CD4-positive, alpha-beta T cell treated with Interleukin-17A for 4 hours (primary cell): ENCODE measurements at regions not wholly inside any gene's neighbourhood (a gene's known extent, or its start where the extent isn't known, plus 50 kb on each side); places are given as distances from the start of the nearest gene placed in this dataset.
"Not testable (repeated sequence)": the region's sequence is repeated elsewhere in the genome, so short reads cannot be mapped to it uniquely, and the experiment has no call there.

Experiments
- DNase-seq: peaks from one replicate; pipeline ENCODE4 v3.0.0-alpha.2; 2020; ENCODE audit warnings: mixed read lengths

DNA sequence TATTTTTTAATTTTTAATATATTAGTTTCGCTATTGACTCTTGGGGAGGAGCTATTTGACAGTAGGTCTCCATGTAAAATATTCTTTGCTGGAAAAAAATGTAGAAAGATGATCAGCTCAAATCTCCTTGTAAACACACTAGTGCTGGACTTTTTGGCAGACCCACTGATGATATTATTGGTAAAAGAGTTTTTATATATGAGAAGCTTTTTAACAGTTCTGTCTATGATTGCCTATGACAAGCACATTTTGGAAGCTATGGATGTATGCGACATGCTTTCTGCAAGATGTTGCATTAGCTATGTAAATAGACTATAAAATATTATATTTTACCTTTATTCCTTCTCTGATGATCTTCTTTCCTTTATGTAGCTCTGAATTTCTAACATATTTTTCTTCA lies 928.5 kb downstream of the DNAJB9 start:
- no peak for DNase-seq

- DNase-seq = no peak
These were observed 933.7 kb downstream of the DNAJB9 start for GRCh38 chr7:109503421-109503820.

DNA sequence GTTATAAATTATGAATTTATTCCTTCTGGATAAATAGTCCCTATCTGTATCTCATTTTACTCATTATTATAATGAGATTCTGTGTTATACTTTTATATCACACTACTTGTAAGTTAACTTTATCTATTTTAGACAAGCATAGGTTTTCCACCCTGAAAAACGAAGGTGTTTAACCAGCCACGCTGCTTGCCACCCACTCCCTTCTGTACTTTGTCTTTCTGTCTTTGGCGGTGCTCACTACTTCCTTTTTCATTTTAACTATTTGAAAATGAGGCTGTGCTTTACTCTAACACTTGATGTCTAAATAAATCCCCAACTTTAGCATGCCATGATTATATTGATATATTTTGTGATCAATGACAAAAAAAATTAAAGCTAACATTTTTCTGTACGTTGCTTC lies 952.9 kb downstream of the DNAJB9 start:
- DNase-seq = no peak

DNA sequence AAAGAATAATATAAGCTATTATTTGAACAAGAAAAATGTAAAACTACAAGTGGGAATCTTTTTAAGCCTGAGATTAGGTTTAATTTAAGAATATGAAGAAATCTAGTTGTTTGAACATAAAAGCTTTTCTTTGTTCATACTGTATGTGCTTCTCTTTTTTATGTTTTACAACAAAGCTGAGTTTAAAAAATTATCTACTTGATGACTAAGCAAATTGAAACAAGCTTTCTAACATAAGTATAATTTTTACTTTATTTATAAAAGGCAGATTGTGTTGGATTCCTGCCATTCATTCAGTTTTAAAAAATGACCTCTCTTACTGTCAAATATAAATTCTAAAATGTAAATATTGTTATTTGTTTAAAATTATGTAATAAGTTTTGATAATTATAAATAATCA lies 958.2 kb downstream of the DNAJB9 start:
- no peak for DNase-seq

- DNase-seq = no peak
These were observed 960.0 kb downstream of the DNAJB9 start for GRCh38 chr7:109529712-109530111.

- no peak for DNase-seq
These were observed 962.8 kb downstream of the DNAJB9 start for GRCh38 chr7:109532262-109532992.

- DNase-seq = no peak
These were observed 976.0 kb downstream of the DNAJB9 start for GRCh38 chr7:109545686-109546085.

DNA sequence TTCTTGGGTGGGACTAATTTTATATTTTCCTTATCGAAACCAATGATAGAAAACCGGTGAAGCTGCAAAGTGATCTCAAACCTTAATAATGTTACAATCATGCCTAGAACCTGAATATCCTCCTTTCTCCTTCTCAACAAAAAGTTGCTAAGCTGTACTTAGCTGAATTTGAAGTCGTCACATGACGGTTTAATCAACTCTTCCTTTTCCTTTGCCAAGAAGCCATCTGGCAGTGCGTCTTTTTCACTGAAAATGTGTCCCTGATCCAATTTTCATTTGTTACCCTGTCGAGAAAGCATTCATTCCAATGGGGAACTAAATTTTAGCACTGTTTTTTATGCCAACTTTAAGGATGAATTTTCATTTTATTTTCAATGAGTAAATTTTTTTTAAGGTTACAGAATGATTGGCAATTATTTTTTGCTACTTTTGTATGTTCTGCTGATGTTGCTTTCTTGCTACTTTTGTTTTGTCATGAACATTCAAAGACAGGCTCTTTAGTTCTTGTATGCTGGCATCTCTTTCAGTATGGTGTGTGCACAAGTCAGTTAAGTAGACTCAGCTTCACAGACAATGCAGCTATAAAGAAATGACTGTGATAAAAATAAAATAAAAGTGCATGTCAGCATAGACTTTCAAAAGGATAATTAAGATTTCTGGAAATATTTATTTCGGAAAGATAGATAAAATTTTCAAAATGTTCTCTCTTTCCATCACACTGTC lies 980.0 kb downstream of the DNAJB9 start:
- no peak for DNase-seq

DNA sequence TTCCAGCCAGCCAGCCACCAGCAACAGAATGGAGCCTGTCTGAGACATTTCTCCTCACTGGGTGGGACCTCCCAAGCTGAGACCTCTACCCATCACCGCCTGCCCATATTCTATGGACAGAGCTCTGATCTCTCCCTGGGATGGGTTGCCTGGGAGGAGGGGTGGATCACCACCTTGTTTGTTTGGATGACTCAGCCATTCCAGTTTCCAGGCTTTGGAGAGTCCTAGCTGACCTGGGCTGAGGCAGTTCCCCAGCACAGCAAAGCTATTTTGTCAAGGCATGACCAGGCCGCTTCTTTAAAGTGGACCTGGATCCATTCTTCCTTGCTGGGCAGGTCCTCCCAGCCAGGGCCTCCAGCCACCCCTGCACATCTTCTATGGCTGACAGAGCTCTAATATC lies 982.3 kb downstream of the DNAJB9 start:
- no peak for DNase-seq

DNA sequence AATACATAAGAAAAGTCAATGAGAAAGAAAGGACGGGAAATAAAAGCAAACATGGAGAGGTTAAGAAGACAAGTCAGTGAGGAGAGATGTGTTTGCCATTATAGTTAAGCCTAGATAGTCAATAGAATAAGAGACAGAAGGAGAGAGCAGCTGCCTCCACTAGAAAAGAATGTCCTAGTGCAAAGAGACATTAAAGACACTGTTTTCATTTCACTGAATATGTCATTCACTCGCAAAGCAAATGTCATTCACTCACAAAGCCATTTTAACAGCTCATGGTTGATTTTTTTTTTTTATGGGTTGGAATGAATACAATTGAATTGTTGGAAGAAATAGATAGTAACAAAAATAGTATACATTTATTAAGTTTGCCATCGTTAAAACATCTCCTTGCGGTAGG lies 1007.6 kb downstream of the DNAJB9 start:
- no peak for DNase-seq

DNA sequence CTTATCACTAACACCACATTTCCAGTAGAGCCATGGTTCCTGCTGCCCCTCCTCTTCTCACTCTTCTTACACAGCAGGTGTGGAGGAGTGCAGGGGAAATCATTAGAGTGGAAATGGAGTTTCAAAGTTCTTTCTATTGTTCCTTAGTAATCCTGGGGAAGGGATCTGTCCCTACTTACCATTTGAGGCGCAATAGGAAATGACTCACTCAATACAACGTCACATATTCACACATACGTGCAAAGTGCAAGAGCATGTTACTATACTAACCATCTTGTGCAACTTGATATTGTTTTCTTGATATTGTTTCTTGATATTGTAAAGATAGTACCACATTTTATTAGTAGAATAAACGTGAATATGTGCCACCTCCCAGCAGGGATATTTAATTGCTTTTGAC lies 1010.2 kb downstream of the DNAJB9 start:
- no peak for DNase-seq

GRCh38 chr7:109582211-109582610 lies 1012.5 kb downstream of the DNAJB9 start:
- DNase-seq = no peak

DNA sequence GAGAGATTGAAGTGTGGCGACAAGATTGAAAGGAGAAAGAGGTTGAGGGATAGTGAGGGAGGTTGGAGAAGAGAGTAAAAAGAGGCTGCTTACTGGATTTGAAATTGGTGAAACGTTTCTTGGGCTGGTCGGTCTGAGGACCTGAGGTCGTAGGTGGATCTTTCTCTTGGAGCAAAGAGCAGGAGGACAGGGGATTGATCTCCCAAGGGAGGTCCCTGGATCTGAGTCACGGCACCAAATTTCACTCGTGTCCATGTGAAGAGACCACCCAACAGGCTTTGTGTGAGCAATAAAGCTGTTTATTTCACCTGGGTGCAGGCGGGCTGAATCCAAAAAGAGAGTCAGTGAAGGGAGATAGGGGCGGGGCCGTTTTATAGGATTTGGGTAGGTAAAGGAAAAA lies 1027.3 kb downstream of the DNAJB9 start:
- not testable (repeated sequence) for DNase-seq

DNA sequence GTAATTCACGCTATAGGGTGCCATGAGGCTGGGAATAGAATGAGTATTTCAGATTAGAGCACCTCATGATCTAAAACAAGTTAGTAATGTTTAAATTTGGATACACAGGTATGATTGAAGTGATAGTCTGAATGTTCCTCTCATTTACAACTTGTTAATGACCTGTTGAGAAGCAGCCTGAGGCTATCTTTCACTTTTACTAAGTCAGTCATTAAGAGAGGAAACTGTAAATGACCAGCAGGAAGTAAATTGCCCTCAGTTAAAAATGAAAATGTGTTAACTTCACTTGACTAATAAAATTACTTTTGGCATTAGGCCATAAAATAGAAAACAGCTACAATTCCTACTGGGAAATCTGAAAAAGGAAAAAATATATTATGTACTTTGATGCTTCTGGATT lies 1042.0 kb downstream of the DNAJB9 start:
- no peak for DNase-seq

DNA sequence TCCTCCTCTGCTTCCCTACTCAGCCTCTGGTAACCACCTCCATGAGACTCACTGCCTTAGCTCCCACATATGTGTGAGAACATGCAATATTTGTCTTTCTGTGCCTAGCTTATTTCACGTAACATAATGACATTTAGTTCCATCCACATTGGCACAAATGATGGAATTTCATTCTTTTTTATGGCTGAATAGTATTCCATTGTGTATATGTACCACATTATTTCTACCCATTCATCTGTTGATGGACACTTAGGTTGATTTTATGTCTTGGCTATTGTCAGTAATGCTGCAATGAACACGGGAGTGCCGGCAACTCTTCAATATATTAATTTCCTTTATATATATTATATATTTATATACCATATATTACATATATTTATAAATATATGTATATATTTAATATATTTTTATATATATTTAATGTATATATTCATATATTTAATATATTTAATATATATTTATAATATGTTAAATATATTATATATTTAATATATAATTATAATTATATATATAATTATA lies 1046.9 kb downstream of the DNAJB9 start:
- DNase-seq = no peak

DNA sequence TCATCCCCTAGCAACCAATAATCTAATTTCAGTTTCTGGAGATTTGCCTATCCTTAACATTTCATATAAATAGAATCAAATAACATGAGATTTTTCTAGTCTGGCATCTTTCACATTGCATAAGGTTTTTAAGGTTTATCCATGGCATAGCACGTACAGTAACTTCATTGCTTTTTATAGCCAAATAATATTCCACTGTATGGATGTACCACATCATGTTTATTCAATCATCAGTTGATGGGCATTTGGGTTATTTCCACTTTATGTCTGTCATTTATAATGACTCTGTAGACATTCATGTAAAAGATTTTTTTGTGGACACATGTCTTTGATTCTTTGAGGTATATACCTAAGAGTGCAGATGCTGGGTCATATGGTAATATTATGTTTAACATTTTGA lies 1052.6 kb downstream of the DNAJB9 start:
- no peak for DNase-seq

GRCh38 chr7:109632890-109633289 lies 1063.2 kb downstream of the DNAJB9 start:
- not testable (repeated sequence) for DNase-seq

DNA sequence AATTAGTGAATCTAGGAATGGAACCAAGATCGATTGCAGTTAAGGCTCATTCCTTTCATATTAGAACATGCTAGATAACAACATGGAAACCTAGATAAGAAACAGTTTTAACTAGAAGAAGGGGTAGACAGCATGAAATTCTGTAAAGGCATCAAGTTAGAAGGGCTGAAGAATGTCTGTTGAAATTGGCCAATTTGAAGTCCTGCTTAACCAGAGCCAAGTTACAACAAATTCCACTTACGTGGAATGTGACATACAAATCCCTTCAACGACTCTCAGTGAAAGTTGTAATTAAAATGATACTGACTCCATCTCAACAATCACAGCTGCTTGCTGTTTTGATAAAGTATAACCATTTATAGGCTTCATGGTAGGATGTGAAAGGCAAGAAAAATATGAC lies 1065.7 kb downstream of the DNAJB9 start:
- DNase-seq = no peak

DNA sequence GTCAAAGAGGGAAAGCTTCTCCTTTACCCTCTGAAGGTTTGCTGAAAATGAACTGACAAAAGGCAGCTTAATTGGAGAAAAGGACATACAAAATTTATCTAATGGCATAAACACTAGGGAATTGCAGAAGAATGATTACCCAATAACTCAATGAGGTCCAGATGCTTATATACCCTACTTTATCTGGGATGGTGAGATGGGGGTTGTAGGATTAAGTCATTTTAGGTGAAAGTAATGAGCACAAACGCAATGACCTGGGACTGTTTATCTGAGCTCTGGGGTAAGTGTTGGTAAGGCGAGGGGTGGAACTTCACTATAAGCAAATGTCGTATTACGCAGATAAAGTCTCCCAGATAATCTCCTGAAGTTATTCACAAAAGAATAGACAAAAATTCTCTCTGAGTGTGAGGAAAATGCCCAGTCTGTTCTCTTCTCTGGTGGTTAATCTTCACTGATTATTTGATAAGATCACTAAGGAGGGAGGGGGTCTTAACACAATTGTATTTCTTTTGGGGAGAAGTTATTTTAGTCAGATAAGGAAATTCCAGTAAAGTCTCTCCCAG lies 1067.8 kb downstream of the DNAJB9 start:
- DNase-seq = no peak

DNA sequence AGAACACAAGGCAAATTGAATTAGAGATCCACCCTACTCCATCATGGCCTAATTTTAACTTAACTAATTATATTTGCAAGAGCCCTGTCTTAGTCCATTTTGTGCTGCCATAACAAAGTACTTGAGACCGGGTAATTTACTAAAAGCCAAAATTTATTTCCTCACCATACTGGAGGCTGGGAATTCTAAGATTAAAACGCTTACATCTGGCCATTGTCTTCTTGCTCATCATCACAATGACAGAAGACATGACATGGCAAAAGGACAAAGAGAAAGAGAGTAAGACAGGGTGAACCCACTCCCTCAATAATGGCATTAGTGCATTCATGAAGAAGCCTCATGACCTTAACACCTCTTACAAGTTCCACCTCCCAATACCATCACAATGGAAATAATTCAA lies 1068.6 kb downstream of the DNAJB9 start:
- DNase-seq = no peak

DNA sequence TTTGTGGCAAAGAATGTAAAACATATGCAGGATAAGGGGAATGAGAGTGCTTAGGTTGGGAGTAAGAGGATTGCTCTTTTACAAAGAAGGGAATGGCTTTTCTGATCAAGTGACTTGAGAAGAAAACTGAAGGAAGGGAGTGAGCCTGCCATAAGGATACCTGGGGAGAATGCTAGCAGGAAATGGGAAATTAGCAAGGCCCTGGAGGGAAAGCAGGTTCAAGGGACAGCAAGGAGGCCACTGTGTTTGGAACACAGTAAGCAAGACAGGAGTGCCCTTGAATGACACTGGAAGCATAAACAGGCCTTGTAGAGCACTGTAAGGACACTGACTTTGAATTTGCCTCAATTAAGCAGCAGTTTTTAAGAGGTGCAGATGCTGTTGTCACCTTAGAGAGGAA lies 1069.9 kb downstream of the DNAJB9 start:
- no peak for DNase-seq

- DNase-seq = no peak
These were observed 1071.8 kb downstream of the DNAJB9 start for GRCh38 chr7:109641445-109641844.

- DNase-seq = no peak
These were observed 1076.5 kb downstream of the DNAJB9 start for GRCh38 chr7:109646124-109646523.

GRCh38 chr7:109646594-109646993 lies 1076.9 kb downstream of the DNAJB9 start:
- not testable (repeated sequence) for DNase-seq
